ENCODE measurements at regions not wholly inside any gene's neighbourhood (a gene's known extent, or its start where the extent isn't known, plus 50 kb on each side); places are given as distances from the start of the nearest gene placed in this dataset.

GRCh38 chr5:171678646-171679045, 107.0 kb upstream of the SMIM23 start (continued):
- TF ChIP-seq CTCF (IDR thresholded peaks at IDR 0.05; ENCODE audit: poor library complexity, severe bottlenecking) (no peak), EZH2 (IDR thresholded peaks at IDR 0.05; ENCODE audit: borderline replicate concordance, insufficient read depth, low read length, poor library complexity, severe bottlenecking) (no peak), POLR2AphosphoS5 (IDR thresholded peaks at IDR 0.05) (no peak), TAF1 (IDR thresholded peaks at IDR 0.05; ENCODE audit: low read depth) (no peak)

GRCh38 chr5:171680485-171680884, 105.1 kb upstream of the SMIM23 start:
- Histone ChIP-seq H3K36me3 (ENCODE audit: insufficient read depth, low read length) (no peaks in the 10 kb centered on the region), H3F3A (ENCODE audit: insufficient read depth, low read length, poor library complexity, severe bottlenecking) (no peaks in the 10 kb centered on the region), H3K4me2 (ENCODE audit: low read length) (no peak overlapping the region), H3K9me2 (ENCODE audit: insufficient read depth, low read length) (no peaks in the 10 kb centered on the region), H3K9ac (ENCODE audit: low read length) (no peak overlapping the region), H3K79me2 (replicated peaks; ENCODE audit: insufficient read depth, low read length) (no peaks in the 10 kb centered on the region), H2AFZ (ENCODE audit: low read depth, low read length) (no peak overlapping the region), H3K27ac (ENCODE audit: low read length) (no peak overlapping the region), H4K20me1 (ENCODE audit: insufficient read depth) (no peaks in the 10 kb centered on the region), H3K27me3 (ENCODE audit: insufficient read depth, low read depth, low read length) (no peaks in the 10 kb centered on the region), H3K4me3 (ENCODE audit: low read length) (no peak overlapping the region), H3K9me3 (ENCODE audit: low read length) (no peaks in the 10 kb centered on the region)
- TF ChIP-seq CTCF (IDR thresholded peaks at IDR 0.05; ENCODE audit: poor library complexity, severe bottlenecking): no peak
- TF ChIP-seq TAF1 (IDR thresholded peaks at IDR 0.05; ENCODE audit: low read depth): no peak
- no peak for TF ChIP-seq EZH2 (IDR thresholded peaks at IDR 0.05; ENCODE audit: borderline replicate concordance, insufficient read depth, low read length, poor library complexity, severe bottlenecking)
- TF ChIP-seq POLR2AphosphoS5 (IDR thresholded peaks at IDR 0.05): no peak
- no peak for TF ChIP-seq RAD21 (conservative IDR thresholded peaks at IDR 0.05)
- no peak for TF ChIP-seq REST (IDR thresholded peaks at IDR 0.05; ENCODE audit: borderline replicate concordance)
- TF ChIP-seq EP300 (conservative IDR thresholded peaks at IDR 0.05; ENCODE audit: poor library complexity, severe bottlenecking): no peak
- no peak for TF ChIP-seq SMC3 (conservative IDR thresholded peaks at IDR 0.05; ENCODE audit: poor library complexity)
- TF ChIP-seq MXI1 (conservative IDR thresholded peaks at IDR 0.05; ENCODE audit: poor library complexity, severe bottlenecking): no peak

Data from neural cell (in vitro differentiated cells).